Neural cell (in vitro differentiated cells): ENCODE measurements at regions not wholly inside any gene's neighbourhood (a gene's known extent, or its start where the extent isn't known, plus 50 kb on each side); places are given as distances from the start of the nearest gene placed in this dataset.

Experiments used
- H2AFZ ChIP-seq: fragments of 200-600, 300-800 bp; sonication (generic), shearing (Covaris generic); 2 replicates; pipeline ENCODE4 v1.6.0; 2014; ENCODE audit warnings: low read depth, mild to moderate bottlenecking, antibody characterized with exemption, low read length, moderate library complexity
- H3F3A ChIP-seq: fragments of 200-600 bp; shearing (Covaris generic); 2 replicates; pipeline ENCODE4 v1.6.1; 2016; ENCODE audit warnings: mild to moderate bottlenecking, moderate library complexity, mixed read lengths, antibody characterized with exemption, low read length; ENCODE audit not compliant: insufficient read depth, poor library complexity, severe bottlenecking
- H3K27ac ChIP-seq: fragments of 200-600, 300-800 bp; sonication (generic), shearing (Covaris generic); 2 replicates; pipeline ENCODE4 v1.5.1; 2014; ENCODE audit warnings: mild to moderate bottlenecking, low read length, moderate library complexity
- H3K27me3 ChIP-seq: fragments of 300-800, 200-600 bp; sonication (generic), shearing (Covaris generic); 2 replicates; pipeline ENCODE4 v1.6.0; 2014; ENCODE audit warnings: mild to moderate bottlenecking, low read depth, low read length, moderate library complexity; ENCODE audit not compliant: insufficient read depth
- H3K36me3 ChIP-seq: fragments of 300-800, 200-600 bp; sonication (generic), shearing (Covaris generic); 2 replicates; pipeline ENCODE4 v1.5.1; 2014; ENCODE audit warnings: mild to moderate bottlenecking, antibody characterized with exemption, low read length, moderate library complexity; ENCODE audit not compliant: insufficient read depth
- H3K4me2 ChIP-seq: fragments of 300-800, 200-600 bp; sonication (generic), shearing (Covaris generic); 2 replicates; pipeline ENCODE4 v1.6.0; 2014; ENCODE audit warnings: mild to moderate bottlenecking, low read length
- H3K4me3 ChIP-seq: fragments of 300-800, 200-600 bp; sonication (generic), shearing (Covaris generic); 2 replicates; pipeline ENCODE4 v1.5.1; 2014; ENCODE audit warnings: mild to moderate bottlenecking, low read length, moderate library complexity
- H3K79me2 ChIP-seq: fragments of 200-600 bp; shearing (Covaris generic); replicated peaks from 2 replicates; pipeline ENCODE4 v1.6.0; 2014; ENCODE audit warnings: mild to moderate bottlenecking, low read length, moderate library complexity; ENCODE audit not compliant: insufficient read depth
- H3K9ac ChIP-seq: fragments of 300-800, 200-600 bp; sonication (generic), shearing (Covaris generic); 2 replicates; pipeline ENCODE4 v1.6.1; 2016; ENCODE audit warnings: mild to moderate bottlenecking, low read length, mixed read lengths
- H3K9me2 ChIP-seq: fragments of 200-600 bp; shearing (Covaris generic); 2 replicates; pipeline ENCODE4 v1.6.1; 2016; ENCODE audit warnings: mild to moderate bottlenecking, low read length, mixed read lengths; ENCODE audit not compliant: insufficient read depth
- H3K9me3 ChIP-seq: fragments of 200-600, 300-800 bp; sonication (generic), shearing (Covaris generic); 2 replicates; pipeline ENCODE4 v1.6.1; 2016; ENCODE audit warnings: mild to moderate bottlenecking, mixed run types, low read length, moderate library complexity, mixed read lengths
- H4K20me1 ChIP-seq: fragments of 200-600 bp; shearing (Covaris generic); 2 replicates; pipeline ENCODE4 v1.6.1; 2016; ENCODE audit warnings: mild to moderate bottlenecking, mixed run types; ENCODE audit not compliant: insufficient read depth
- EP300 ChIP-seq: fragments of 450-650 bp; conservative IDR thresholded peaks from 2 replicates; pipeline ENCODE4 v1.6.1; 2014; ENCODE audit warnings: antibody characterized with exemption, mild to moderate bottlenecking, moderate library complexity; ENCODE audit not compliant: poor library complexity, severe bottlenecking
- EZH2 ChIP-seq: fragments of 200-600, 300-800 bp; shearing (Covaris generic), sonication (generic); IDR thresholded peaks from 2 replicates; pipeline ENCODE4 v1.6.1; 2014; ENCODE audit warnings: antibody characterized with exemption, low read length, borderline replicate concordance, mild to moderate bottlenecking; ENCODE audit not compliant: insufficient read depth, poor library complexity, severe bottlenecking
- MXI1 ChIP-seq: fragments of 450-650 bp; conservative IDR thresholded peaks from 2 replicates; pipeline ENCODE4 v1.6.1; 2014; ENCODE audit warnings: antibody characterized with exemption, mild to moderate bottlenecking; ENCODE audit not compliant: poor library complexity, severe bottlenecking
- POLR2AphosphoS5 ChIP-seq: IDR thresholded peaks from 2 replicates; pipeline ENCODE4 v1.6.1; 2012
- RAD21 ChIP-seq: fragments of 450-650 bp; conservative IDR thresholded peaks from 2 replicates; pipeline ENCODE4 v1.6.1; 2014; ENCODE audit warnings: antibody characterized with exemption, mild to moderate bottlenecking, moderate library complexity
- SMC3 ChIP-seq: fragments of 450-650 bp; conservative IDR thresholded peaks from 2 replicates; pipeline ENCODE4 v1.6.1; 2014; ENCODE audit warnings: antibody characterized with exemption, mild to moderate bottlenecking, moderate library complexity; ENCODE audit not compliant: poor library complexity
- TAF1 ChIP-seq: IDR thresholded peaks from 2 replicates; pipeline ENCODE4 v1.6.1; 2012; ENCODE audit warnings: low read depth
- TF ChIP-seq, protein P1 (sequence below): IDR thresholded peaks from 2 replicates; pipeline ENCODE4 v1.6.1; 2012; ENCODE audit warnings: borderline replicate concordance
- TF ChIP-seq, protein P2 (sequence below): fragments of 450-650 bp; IDR thresholded peaks from 2 replicates; pipeline ENCODE4 v1.5.1; 2014; ENCODE audit warnings: antibody characterized with exemption, mild to moderate bottlenecking, moderate library complexity; ENCODE audit not compliant: poor library complexity, severe bottlenecking

DNA sequence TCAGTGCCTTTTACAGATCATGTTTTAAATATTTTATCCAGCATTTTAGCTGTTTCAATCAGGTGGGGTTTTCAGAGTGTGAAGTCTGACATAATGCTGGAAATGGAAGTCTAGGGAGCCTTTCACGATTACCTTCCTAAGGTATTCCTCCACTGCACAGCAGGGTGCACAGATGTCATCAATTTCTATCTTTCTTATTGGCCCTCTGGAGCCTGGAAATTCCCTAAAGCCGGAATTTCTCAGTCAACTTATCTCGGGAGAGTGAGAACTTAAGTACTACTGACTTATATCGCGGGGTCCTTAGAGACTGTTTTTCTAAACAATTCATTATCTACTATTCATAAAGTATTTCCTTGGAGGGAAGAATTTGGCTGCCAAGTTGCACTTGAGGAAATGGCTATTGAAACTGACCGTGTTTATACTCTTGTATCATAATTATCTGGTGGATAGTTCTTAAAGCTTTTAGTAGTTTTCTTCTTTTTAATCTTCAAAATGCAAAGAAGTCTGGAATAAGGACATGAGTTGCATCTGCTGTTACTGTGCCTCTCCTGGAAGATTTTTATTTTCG, 311.8 kb upstream of the B3GALT2 start:
- H3K27ac ChIP-seq = no peak overlapping the region
- no peaks in the 10 kb centered on the region for H3K9me3 ChIP-seq
- no peaks in the 10 kb centered on the region for H3K79me2 ChIP-seq
- no peak overlapping the region for H2AFZ ChIP-seq
- H4K20me1 ChIP-seq = no peaks in the 10 kb centered on the region
- no peaks in the 10 kb centered on the region for H3K9me2 ChIP-seq
- H3K4me3 ChIP-seq = no peak overlapping the region
- TF ChIP-seq POLR2AphosphoS5 = no peak
- no peak for TF ChIP-seq MXI1
- TF ChIP-seq, protein P1, sequence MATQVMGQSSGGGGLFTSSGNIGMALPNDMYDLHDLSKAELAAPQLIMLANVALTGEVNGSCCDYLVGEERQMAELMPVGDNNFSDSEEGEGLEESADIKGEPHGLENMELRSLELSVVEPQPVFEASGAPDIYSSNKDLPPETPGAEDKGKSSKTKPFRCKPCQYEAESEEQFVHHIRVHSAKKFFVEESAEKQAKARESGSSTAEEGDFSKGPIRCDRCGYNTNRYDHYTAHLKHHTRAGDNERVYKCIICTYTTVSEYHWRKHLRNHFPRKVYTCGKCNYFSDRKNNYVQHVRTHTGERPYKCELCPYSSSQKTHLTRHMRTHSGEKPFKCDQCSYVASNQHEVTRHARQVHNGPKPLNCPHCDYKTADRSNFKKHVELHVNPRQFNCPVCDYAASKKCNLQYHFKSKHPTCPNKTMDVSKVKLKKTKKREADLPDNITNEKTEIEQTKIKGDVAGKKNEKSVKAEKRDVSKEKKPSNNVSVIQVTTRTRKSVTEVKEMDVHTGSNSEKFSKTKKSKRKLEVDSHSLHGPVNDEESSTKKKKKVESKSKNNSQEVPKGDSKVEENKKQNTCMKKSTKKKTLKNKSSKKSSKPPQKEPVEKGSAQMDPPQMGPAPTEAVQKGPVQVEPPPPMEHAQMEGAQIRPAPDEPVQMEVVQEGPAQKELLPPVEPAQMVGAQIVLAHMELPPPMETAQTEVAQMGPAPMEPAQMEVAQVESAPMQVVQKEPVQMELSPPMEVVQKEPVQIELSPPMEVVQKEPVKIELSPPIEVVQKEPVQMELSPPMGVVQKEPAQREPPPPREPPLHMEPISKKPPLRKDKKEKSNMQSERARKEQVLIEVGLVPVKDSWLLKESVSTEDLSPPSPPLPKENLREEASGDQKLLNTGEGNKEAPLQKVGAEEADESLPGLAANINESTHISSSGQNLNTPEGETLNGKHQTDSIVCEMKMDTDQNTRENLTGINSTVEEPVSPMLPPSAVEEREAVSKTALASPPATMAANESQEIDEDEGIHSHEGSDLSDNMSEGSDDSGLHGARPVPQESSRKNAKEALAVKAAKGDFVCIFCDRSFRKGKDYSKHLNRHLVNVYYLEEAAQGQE = no peak
- no peak for TF ChIP-seq SMC3
- TF ChIP-seq, protein P2, sequence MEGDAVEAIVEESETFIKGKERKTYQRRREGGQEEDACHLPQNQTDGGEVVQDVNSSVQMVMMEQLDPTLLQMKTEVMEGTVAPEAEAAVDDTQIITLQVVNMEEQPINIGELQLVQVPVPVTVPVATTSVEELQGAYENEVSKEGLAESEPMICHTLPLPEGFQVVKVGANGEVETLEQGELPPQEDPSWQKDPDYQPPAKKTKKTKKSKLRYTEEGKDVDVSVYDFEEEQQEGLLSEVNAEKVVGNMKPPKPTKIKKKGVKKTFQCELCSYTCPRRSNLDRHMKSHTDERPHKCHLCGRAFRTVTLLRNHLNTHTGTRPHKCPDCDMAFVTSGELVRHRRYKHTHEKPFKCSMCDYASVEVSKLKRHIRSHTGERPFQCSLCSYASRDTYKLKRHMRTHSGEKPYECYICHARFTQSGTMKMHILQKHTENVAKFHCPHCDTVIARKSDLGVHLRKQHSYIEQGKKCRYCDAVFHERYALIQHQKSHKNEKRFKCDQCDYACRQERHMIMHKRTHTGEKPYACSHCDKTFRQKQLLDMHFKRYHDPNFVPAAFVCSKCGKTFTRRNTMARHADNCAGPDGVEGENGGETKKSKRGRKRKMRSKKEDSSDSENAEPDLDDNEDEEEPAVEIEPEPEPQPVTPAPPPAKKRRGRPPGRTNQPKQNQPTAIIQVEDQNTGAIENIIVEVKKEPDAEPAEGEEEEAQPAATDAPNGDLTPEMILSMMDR = no peak
- TF ChIP-seq RAD21 = no peak
- no peak for TF ChIP-seq EP300
- no peak for TF ChIP-seq EZH2
- no peak for TF ChIP-seq TAF1
- no peaks in the 10 kb centered on the region for H3K36me3 ChIP-seq
- no peak overlapping the region for H3K4me2 ChIP-seq
- no peaks in the 10 kb centered on the region for H3F3A ChIP-seq
- no peaks in the 10 kb centered on the region for H3K27me3 ChIP-seq
- no peak overlapping the region for H3K9ac ChIP-seq

DNA sequence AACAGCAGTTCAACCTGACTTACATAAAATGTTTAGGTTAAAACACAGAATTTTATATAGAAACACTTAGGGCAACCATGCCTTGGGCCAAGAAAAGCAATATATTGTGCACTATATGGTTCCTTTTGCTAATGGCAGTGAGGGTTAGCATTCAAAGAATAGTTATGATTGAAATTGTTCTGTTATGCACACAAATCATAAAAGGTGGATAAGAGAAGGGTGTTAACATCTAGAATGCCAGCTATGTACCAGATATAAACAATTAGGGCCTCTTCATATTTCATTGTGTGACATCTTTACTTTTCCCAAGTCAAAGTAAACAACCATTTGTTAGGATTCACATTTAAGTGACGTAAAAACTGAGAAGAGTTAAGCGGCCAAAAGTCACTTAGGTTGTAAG, 308.0 kb upstream of the B3GALT2 start:
- H3K27me3 ChIP-seq = no peaks in the 10 kb centered on the region
- H3K9me2 ChIP-seq = no peaks in the 10 kb centered on the region
- H3K4me3 ChIP-seq = no peak overlapping the region
- no peaks in the 10 kb centered on the region for H3K79me2 ChIP-seq
- TF ChIP-seq EZH2 (no peak), RAD21 (no peak), MXI1 (no peak)
- TF ChIP-seq, protein P2 = no peak
- TF ChIP-seq, protein P1 = no peak
- no peak overlapping the region for H2AFZ ChIP-seq
- no peak overlapping the region for H3K4me2 ChIP-seq
- no peaks in the 10 kb centered on the region for H3F3A ChIP-seq
- no peaks in the 10 kb centered on the region for H3K36me3 ChIP-seq
- no peaks in the 10 kb centered on the region for H3K9me3 ChIP-seq
- no peak overlapping the region for H3K27ac ChIP-seq
- no peak overlapping the region for H3K9ac ChIP-seq
- no peaks in the 10 kb centered on the region for H4K20me1 ChIP-seq
